GM23338 (cell line): ENCODE measurements at regions not wholly inside any gene's neighbourhood (a gene's known extent, or its start where the extent isn't known, plus 50 kb on each side); places are given as distances from the start of the nearest gene placed in this dataset.
A peak's percentile ranks its signal among the peaks of the same experiment; 100 is the strongest.

Experiments used
- CTCF ChIP-seq, 2 experiments: fragments of 200-600 bp in 1 of 2; sonication (generic) in 1 of 2; conservative IDR thresholded peaks; 2 replicates each; pipeline versions ENCODE4 v1.5.1 to v1.6.1; 2016 to 2017; ENCODE audit warnings: antibody characterized with exemption in 2 of 2, low read depth in 2 of 2, mild to moderate bottlenecking in 2 of 2, moderate library complexity in 1 of 2
- ETS1 ChIP-seq: IDR thresholded peaks from 2 replicates; pipeline ENCODE4 v1.6.1; 2016; ENCODE audit warnings: antibody characterized with exemption
- EZH2 ChIP-seq: fragments of 200-600 bp; sonication (generic); IDR thresholded peaks from one replicate; pipeline ENCODE4 v1.8.0; 2017; ENCODE audit warnings: antibody characterized with exemption, mild to moderate bottlenecking, low read depth; ENCODE audit not compliant: unreplicated experiment
- EZH2phosphoT487 ChIP-seq: fragments of 200-600 bp; sonication (generic); IDR thresholded peaks from one replicate; pipeline ENCODE4 v1.8.1; 2018; ENCODE audit warnings: antibody characterized with exemption; ENCODE audit not compliant: unreplicated experiment
- POLR2AphosphoS5 ChIP-seq: IDR thresholded peaks from 2 replicates; pipeline ENCODE4 v1.6.1; 2016; ENCODE audit warnings: antibody characterized with exemption, low read depth
- REST ChIP-seq: IDR thresholded peaks from one replicate; pipeline ENCODE4 v1.6.1; 2018; ENCODE audit warnings: antibody characterized with exemption; ENCODE audit not compliant: unreplicated experiment

- TF ChIP-seq CTCF (conservative IDR thresholded peaks at IDR 0.05; ENCODE audit: low read depth in 2 of 2) (peak; percentile 68 to 71), EZH2phosphoT487 (no peak), REST (no peak), POLR2AphosphoS5 (no peak), EZH2 (no peak), ETS1 (no peak)
Observed at GRCh38 chr2:21317131-21317530, 193.4 kb downstream of the TDRD15 start.
